K562 (cell line): ENCODE measurements at regions not wholly inside any gene's neighbourhood (a gene's known extent, or its start where the extent isn't known, plus 50 kb on each side); places are given as distances from the start of the nearest gene placed in this dataset.
A peak's percentile ranks its signal among the peaks of the same experiment; 100 is the strongest.

Experiments used
- ATAC-seq: fragments of 200-7000 bp; cut with Tn5 transposase; 3 replicates; pipeline ENCODE4 v1.9.1; 2020; ENCODE audit warnings: moderate library complexity
- BruUV-seq: library from RNA; stranded (reverse); fragments of 400-500 nt; replicated peaks from 2 replicates; lab custom pipeline; 2021; lab: Mats Ljungman, UMichigan
- CTCF ChIA-PET: fragments of 300-600 bp; formaldehyde crosslinking; extraction: SDS; loops from one replicate; lab custom pipeline; 2021; ENCODE audit warnings: low intra/inter-chr PET ratio; lab: Yijun Ruan, JAX
- POLR2A ChIA-PET: fragments of 300-600, 350-650 bp; sonication (Branson Sonifier 250); formaldehyde crosslinking; extraction: SDS; loops from one replicate; lab custom pipeline; 2021; ENCODE audit warnings: antibody characterized with exemption, inconsistent platforms; lab: Yijun Ruan, JAX
- DNase-seq, 4 experiments: peaks; one replicate each; pipeline versions ENCODE4 v3.0.0 to v3.0.0-alpha.2; 2011 to 2018; ENCODE audit warnings: low spot score in 3 of 4, mixed read lengths in 3 of 4; ENCODE audit errors: extremely low read depth in 1 of 4
- FAIRE-seq: peaks from 2 replicates; lab custom pipeline; 2011; peaks lifted over from hg19 to GRCh38; lab: Jason Lieb, UNC
- H2AFZ ChIP-seq: 2 replicates; pipeline ENCODE4 v1.6.0; 2011; ENCODE audit warnings: low read depth, low read length, control low read depth, inconsistent platforms
- H3K27ac ChIP-seq: fragments of 200-600 bp; 3 replicates; pipeline ENCODE4 v1.8.0; 2011; ENCODE audit warnings: low read depth, mild to moderate bottlenecking, control low read depth, inconsistent platforms, low read length, moderate library complexity, mixed read lengths; ENCODE audit errors: extremely low read depth
- H3K27me3 ChIP-seq, 2 experiments: fragments of 300-600 bp in 1 of 2; 2 replicates in 1 of 2; 3 replicates in 1 of 2; pipeline versions ENCODE4 v1.6.0 to v1.8.0; 2011; ENCODE audit warnings: inconsistent platforms in 2 of 2, low read length in 2 of 2, mild to moderate bottlenecking in 1 of 2, mixed read lengths in 1 of 2, moderate library complexity in 1 of 2; ENCODE audit not compliant: control insufficient read depth in 2 of 2, insufficient read depth in 2 of 2
- H3K36me3 ChIP-seq: fragments of 300-600 bp; 3 replicates; pipeline ENCODE4 v1.8.0; 2011; ENCODE audit warnings: mild to moderate bottlenecking, low read length, inconsistent platforms; ENCODE audit not compliant: control insufficient read depth, insufficient read depth
- H3K4me1 ChIP-seq, 2 experiments: fragments of 200-600 bp in 1 of 2; replicated peaks in 1 of 2; 2 replicates in 1 of 2; 3 replicates in 1 of 2; pipeline versions ENCODE4 v1.5.1 to v1.8.0; 2011; ENCODE audit warnings: inconsistent platforms in 2 of 2, low read length in 2 of 2, mild to moderate bottlenecking in 1 of 2, mixed read lengths in 1 of 2, moderate library complexity in 1 of 2; ENCODE audit not compliant: control insufficient read depth in 2 of 2, insufficient read depth in 2 of 2
- H3K4me2 ChIP-seq: 2 replicates; pipeline ENCODE4 v1.6.1; 2011; ENCODE audit warnings: low read length, control low read depth, inconsistent platforms, mixed read lengths; ENCODE audit not compliant: insufficient read depth
- H3K4me3 ChIP-seq: fragments of 200-600 bp; sonication (generic), shearing (Covaris generic); 2 replicates; pipeline ENCODE4 v1.5.1; 2016; ENCODE audit warnings: control low read depth, inconsistent platforms
- H3K79me2 ChIP-seq: fragments of 200-600 bp; 3 replicates; pipeline ENCODE4 v1.8.0; 2011; ENCODE audit warnings: low read length, inconsistent platforms; ENCODE audit not compliant: control insufficient read depth, insufficient read depth
- H3K9ac ChIP-seq, 2 experiments: 2 replicates each; pipeline versions ENCODE4 v1.6.0 to v1.6.1; 2011; ENCODE audit warnings: low read depth in 2 of 2, low read length in 2 of 2, control low read depth in 1 of 2, inconsistent platforms in 1 of 2, mild to moderate bottlenecking in 1 of 2, mixed read lengths in 1 of 2; ENCODE audit not compliant: insufficient read depth in 1 of 2
- H3K9me1 ChIP-seq: one replicate; pipeline ENCODE4 v1.6.0; 2011; ENCODE audit warnings: inconsistent platforms, mild to moderate bottlenecking, low read length, moderate library complexity; ENCODE audit not compliant: control insufficient read depth, insufficient read depth
- H3K9me3 ChIP-seq: replicated peaks from 2 replicates; pipeline ENCODE4 v1.5.1; 2011; ENCODE audit warnings: low read depth, low read length, inconsistent platforms; ENCODE audit not compliant: control insufficient read depth, insufficient read depth
- H4K20me1 ChIP-seq: replicated peaks from 2 replicates; pipeline ENCODE4 v1.6.1; 2011; ENCODE audit warnings: low read length, inconsistent platforms, mixed read lengths; ENCODE audit not compliant: control insufficient read depth, insufficient read depth
- E4F1 ChIP-seq: fragments of 250-450 bp; sonication (Bioruptor Pico); IDR thresholded peaks from 2 replicates; pipeline ENCODE4 v1.5.0; 2021; ENCODE audit warnings: mild to moderate bottlenecking, borderline replicate concordance
- NR2C2 ChIP-seq, 2 experiments: fragments of 200-800 bp in 1 of 2; sonication (Bioruptor generic) in 1 of 2; sonication (generic) in 1 of 2; formaldehyde crosslinking in 1 of 2; IDR thresholded peaks; 2 replicates each; pipeline versions ENCODE4 v1.6.1 to v1.8.0; 2016 to 2022; ENCODE audit warnings: mild to moderate bottlenecking in 1 of 2, missing compliant biosample characterization in 1 of 2, missing genetic modification characterization in 1 of 2, missing genetic modification reagents in 1 of 2
- PTTG1 ChIP-seq: fragments of 450-650 bp; IDR thresholded peaks from 2 replicates; pipeline ENCODE4 v1.6.1; 2016; ENCODE audit warnings: low read depth, mild to moderate bottlenecking, missing genetic modification characterization, missing compliant biosample characterization
- RBBP5 ChIP-seq: fragments of 200-600 bp; sonication (generic); IDR thresholded peaks from 2 replicates; pipeline ENCODE4 v1.6.1; 2012; ENCODE audit warnings: borderline replicate concordance, mild to moderate bottlenecking, low read length, control low read depth, inconsistent platforms; ENCODE audit not compliant: insufficient read depth, poor library complexity, severe bottlenecking
- STAT5B ChIP-seq: fragments of 250-450 bp; sonication (Bioruptor Pico); IDR thresholded peaks from 2 replicates; pipeline ENCODE4 v1.8.0; 2021; ENCODE audit warnings: mild to moderate bottlenecking, inconsistent platforms
- TFAP4 ChIP-seq: sonication (generic); formaldehyde crosslinking; IDR thresholded peaks from 2 replicates; pipeline ENCODE4 v1.8.0; 2022; ENCODE audit warnings: missing genetic modification reagents, mild to moderate bottlenecking, moderate library complexity, borderline replicate concordance
- ZNF197 ChIP-seq: fragments of 200-800 bp; sonication (Bioruptor generic); IDR thresholded peaks from 2 replicates; pipeline ENCODE4 v1.6.1; 2016; ENCODE audit warnings: low read depth, missing genetic modification characterization, missing compliant biosample characterization
- WGBS: fragments of 100-300 bp; shearing (Covaris generic); methylation state at CpG from one replicate; pipeline ENCODE4 v1.1.6; 2016; ENCODE audit warnings: low coverage, mixed read lengths; ENCODE audit not compliant: insufficient coverage; ENCODE audit errors: missing lambda C conversion rate; 5-methylcytosine and 5-hydroxymethylcytosine counted together
- in situ Hi-C: fragments of 300-500 bp; cut with MboI; formaldehyde crosslinking; loops from 4 replicates; pipeline ENCODE4 v1.15.0; 2018; ENCODE audit warnings: inconsistent platforms, mixed read lengths
- intact Hi-C: fragments of 100-400 bp; cut with micrococcal nuclease; formaldehyde crosslinking; loops from 2 replicates; pipeline ENCODE4 v1.14.2; 2022

GRCh38 chr2:105518897-105519296 is 120.0 kb upstream of the FHL2 start (continued):
- no peak for TF ChIP-seq E4F1 (CRISPR knock-in tag)

- Histone ChIP-seq H4K20me1 (no peaks in the 10 kb centered on the region), H3K79me2 (no peaks in the 10 kb centered on the region), H3K9ac (no peak overlapping the region; a peak in 1 of 4 replicates), H3K4me1 (peaks cover 0 to 13% of the 10 kb centered on the region in 2 experiments; a peak in 3 of 5 replicates), H3K4me3 (no peak overlapping the region), H3K9me1 (no peaks in the 10 kb centered on the region), H2AFZ (no peak overlapping the region), H3K27ac (no peak overlapping the region), H3K9me3 (no peaks in the 10 kb centered on the region), H3K27me3 (no peaks in the 10 kb centered on the region), H3K36me3 (no peaks in the 10 kb centered on the region), H3K4me2 (no peak overlapping the region)
- ATAC-seq (no peak), FAIRE-seq (no peak), DNase-seq (no peak)
- 60% methylated on average over 8 of the region's 8 CpGs for WGBS
- CTCF ChIA-PET: interaction anchor here (0.9 to 7.9 kb wide), 3 partner anchors 64 to 147 kb away, joined by 3 to 117 read pairs (median 4); no protein-coding TSS in a partner anchor
- TF ChIP-seq TFAP4 (CRISPR knock-in tag) (0 out of 2 replicates have a peak, but pooled peaks have one; percentile 15), PTTG1 (tag) (no peak), STAT5B (CRISPR knock-in tag) (no peak), RBBP5 (no peak), ZNF197 (CRISPR knock-in tag) (0 out of 2 replicates have a peak, but pooled peaks have one; percentile 15), NR2C2 (CRISPR knock-in tag; IDR thresholded peaks at IDR 0.05) (no peak), NR2C2 (tag; IDR thresholded peaks at IDR 0.05) (no peak)
- POLR2A ChIA-PET: interaction anchor here (0.6 to 1.4 kb wide), 3 partner anchors 59 to 143 kb away, joined by 3 to 5 read pairs (median 5); no protein-coding TSS in a partner anchor
- intact Hi-C loops (no loop called here), in situ Hi-C loops (no loop called here)
- no TSS peak for BruUV-seq
Observed at GRCh38 chr2:105517814-105518705, 119.2 kb upstream of the FHL2 start.
